Neural cell (in vitro differentiated cells): ENCODE measurements at regions not wholly inside any gene's neighbourhood (a gene's known extent, or its start where the extent isn't known, plus 50 kb on each side); places are given as distances from the start of the nearest gene placed in this dataset.

ENCODE experiments used
- CTCF ChIP-seq: fragments of 450-650 bp; IDR thresholded peaks from 2 replicates; pipeline ENCODE4 v1.5.1; 2014; ENCODE audit warnings: antibody characterized with exemption, mild to moderate bottlenecking, moderate library complexity; ENCODE audit not compliant: poor library complexity, severe bottlenecking
- EZH2 ChIP-seq: fragments of 200-600, 300-800 bp; shearing (Covaris generic), sonication (generic); IDR thresholded peaks from 2 replicates; pipeline ENCODE4 v1.6.1; 2014; ENCODE audit warnings: antibody characterized with exemption, low read length, borderline replicate concordance, mild to moderate bottlenecking; ENCODE audit not compliant: insufficient read depth, poor library complexity, severe bottlenecking
- POLR2AphosphoS5 ChIP-seq: IDR thresholded peaks from 2 replicates; pipeline ENCODE4 v1.6.1; 2012
- RAD21 ChIP-seq: fragments of 450-650 bp; conservative IDR thresholded peaks from 2 replicates; pipeline ENCODE4 v1.6.1; 2014; ENCODE audit warnings: antibody characterized with exemption, mild to moderate bottlenecking, moderate library complexity
- REST ChIP-seq: IDR thresholded peaks from 2 replicates; pipeline ENCODE4 v1.6.1; 2012; ENCODE audit warnings: borderline replicate concordance

- no peak for TF ChIP-seq REST
- TF ChIP-seq CTCF, result no peak
- TF ChIP-seq POLR2AphosphoS5, result no peak
- TF ChIP-seq EZH2, result no peak
- TF ChIP-seq RAD21, result no peak
Measured at GRCh38 chr9:28671000-28671399, 1097.7 kb upstream of the C9orf72 start.
